Lung (tissue), 11 donors: ENCODE measurements at regions not wholly inside any gene's neighbourhood (a gene's known extent, or its start where the extent isn't known, plus 50 kb on each side); places are given as distances from the start of the nearest gene placed in this dataset.
"Not testable (repeated sequence)": the region's sequence is repeated elsewhere in the genome, so short reads cannot be mapped to it uniquely, and the experiment has no call there.

Experiments used
- ATAC-seq: fragments of 200-7000 bp; cut with Tn5 transposase; one replicate; pipeline ENCODE4 v1.9.1; 2020; ENCODE audit warnings: moderate number of reproducible peaks; ENCODE audit not compliant: insufficient read depth, low FRiP score
- DNase-seq, 3 donors: peaks; one replicate each; pipeline ENCODE4 v3.0.0-alpha.2; 2013 to 2017
- H3K27ac ChIP-seq, 2 donors: one replicate each; pipeline ENCODE4 v1.5.1; 2013; ENCODE audit warnings: mild to moderate bottlenecking in 2 of 2, moderate library complexity in 2 of 2, control low read depth in 1 of 2, inconsistent platforms in 1 of 2, low read depth in 1 of 2, low read length in 1 of 2
- H3K27me3 ChIP-seq, 3 donors: one replicate each; pipeline ENCODE4 v1.5.1; 2013; ENCODE audit warnings: low read length in 2 of 3; ENCODE audit not compliant: control insufficient read depth in 3 of 3, insufficient read depth in 3 of 3
- H3K36me3 ChIP-seq, 4 donors: one replicate each; pipeline ENCODE4 v1.5.1; 2013; ENCODE audit warnings: low read length in 4 of 4, mild to moderate bottlenecking in 1 of 4, moderate library complexity in 1 of 4; ENCODE audit not compliant: control insufficient read depth in 4 of 4, insufficient read depth in 4 of 4
- H3K4me1 ChIP-seq, 5 donors: one replicate each; pipeline ENCODE4 v1.5.1; 2013; ENCODE audit warnings: low read length in 5 of 5, mild to moderate bottlenecking in 2 of 5, moderate library complexity in 1 of 5; ENCODE audit not compliant: control insufficient read depth in 5 of 5, insufficient read depth in 5 of 5
- H3K4me3 ChIP-seq: one replicate; pipeline ENCODE4 v1.5.1; 2013; ENCODE audit warnings: mild to moderate bottlenecking, control low read depth, moderate library complexity
- H3K9ac ChIP-seq, 2 donors: one replicate each; pipeline ENCODE4 v1.5.1; 2013; ENCODE audit warnings: low read length in 2 of 2, control low read depth in 1 of 2; ENCODE audit not compliant: insufficient read depth in 1 of 2
- H3K9me3 ChIP-seq, 4 donors: one replicate each; pipeline ENCODE4 v1.5.1; 2013; ENCODE audit warnings: low read length in 3 of 4, mild to moderate bottlenecking in 1 of 4, moderate library complexity in 1 of 4; ENCODE audit not compliant: control insufficient read depth in 4 of 4, insufficient read depth in 3 of 4
- CTCF ChIP-seq: IDR thresholded peaks from 2 replicates; pipeline ENCODE4 v1.5.1; 2012; ENCODE audit warnings: mild to moderate bottlenecking; ENCODE audit errors: control extremely low read depth, extremely low read depth
- WGBS, 2 donors: extraction: QIAGEN DNeasy Blood & Tissue Kit; methylation state at CpG; one replicate each; pipeline ENCODE4 v1.1.7; 2013; 5-methylcytosine and 5-hydroxymethylcytosine counted together
- donor health status: control.
- donor health status: control.
- donor health status: Bipolar disorder and iron deficiency.
- donor health status: healthy.
- donor health status: DM: yes; HTN: yes; CAD: no.

GRCh38 chr19:28351761-28352160 lies 861.2 kb downstream of the UQCRFS1 start:
- no peak for TF ChIP-seq CTCF
- peaks cover 0 to 15% (median 0%) of the 10 kb centered on the region in 4 donors for H3K9me3 ChIP-seq
- WGBS, 2 donors = 64 to 96% methylated on average over 3 of the region's 3 CpGs
- DNase-seq (no peak), ATAC-seq (no peak)
- H3K27me3 ChIP-seq = no peaks in the 10 kb centered on the region
- H3K36me3 ChIP-seq = no peaks in the 10 kb centered on the region
- no peak overlapping the region for H3K27ac ChIP-seq
- H3K4me1 ChIP-seq = no peaks in the 10 kb centered on the region
- no peak overlapping the region for H3K9ac ChIP-seq
- H3K4me3 ChIP-seq = no peak overlapping the region

- ATAC-seq, H3K36me3 ChIP-seq, H3K4me3 ChIP-seq, H3K9ac ChIP-seq, H3K4me1 ChIP-seq, H3K27ac ChIP-seq, DNase-seq, H3K27me3 ChIP-seq: not testable (repeated sequence)
- WGBS, 2 donors = 91 to 92% methylated on average over 6 of the region's 6 CpGs
- H3K9me3 ChIP-seq = peaks cover 0 to 15% (median 0%) of the 10 kb centered on the region in 4 donors
Measured at GRCh38 chr19:28351321-28351720, 861.6 kb downstream of the UQCRFS1 start.

GRCh38 chr19:28350673-28351072 lies 862.3 kb downstream of the UQCRFS1 start:
- Histone ChIP-seq H3K27me3 (no peaks in the 10 kb centered on the region), H3K4me3 (no peak overlapping the region), H3K4me1 (no peaks in the 10 kb centered on the region), H3K9me3 (peaks cover 0 to 15% (median 0%) of the 10 kb centered on the region in 4 donors), H3K36me3 (no peaks in the 10 kb centered on the region), H3K9ac (no peak overlapping the region), H3K27ac (no peak overlapping the region)
- 76 to 85% methylated on average over 5 of the region's 5 CpGs for WGBS, 2 donors
- no peak for TF ChIP-seq CTCF
- ATAC-seq = no peak
- no peak for DNase-seq

GRCh38 chr19:28350037-28350436 lies 862.9 kb downstream of the UQCRFS1 start:
- H3K27ac ChIP-seq = no peak overlapping the region
- H3K9me3 ChIP-seq = peaks cover 0 to 15% (median 0%) of the 10 kb centered on the region in 4 donors
- no peak for TF ChIP-seq CTCF
- H3K36me3 ChIP-seq = no peaks in the 10 kb centered on the region
- no peaks in the 10 kb centered on the region for H3K27me3 ChIP-seq
- H3K9ac ChIP-seq = no peak overlapping the region
- H3K4me1 ChIP-seq = no peaks in the 10 kb centered on the region
- ATAC-seq = no peak
- no peak for DNase-seq
- 84 to 89% methylated on average over 4 of the region's 4 CpGs for WGBS, 2 donors
- no peak overlapping the region for H3K4me3 ChIP-seq
